Neural cell (in vitro differentiated cells): ENCODE measurements at regions not wholly inside any gene's neighbourhood (a gene's known extent, or its start where the extent isn't known, plus 50 kb on each side); places are given as distances from the start of the nearest gene placed in this dataset.

Experiments used
- CTCF ChIP-seq: fragments of 450-650 bp; IDR thresholded peaks from 2 replicates; pipeline ENCODE4 v1.5.1; 2014; ENCODE audit warnings: antibody characterized with exemption, mild to moderate bottlenecking, moderate library complexity; ENCODE audit not compliant: poor library complexity, severe bottlenecking
- EP300 ChIP-seq: fragments of 450-650 bp; conservative IDR thresholded peaks from 2 replicates; pipeline ENCODE4 v1.6.1; 2014; ENCODE audit warnings: antibody characterized with exemption, mild to moderate bottlenecking, moderate library complexity; ENCODE audit not compliant: poor library complexity, severe bottlenecking
- EZH2 ChIP-seq: fragments of 200-600, 300-800 bp; shearing (Covaris generic), sonication (generic); IDR thresholded peaks from 2 replicates; pipeline ENCODE4 v1.6.1; 2014; ENCODE audit warnings: antibody characterized with exemption, low read length, borderline replicate concordance, mild to moderate bottlenecking; ENCODE audit not compliant: insufficient read depth, poor library complexity, severe bottlenecking
- RAD21 ChIP-seq: fragments of 450-650 bp; conservative IDR thresholded peaks from 2 replicates; pipeline ENCODE4 v1.6.1; 2014; ENCODE audit warnings: antibody characterized with exemption, mild to moderate bottlenecking, moderate library complexity
- SMC3 ChIP-seq: fragments of 450-650 bp; conservative IDR thresholded peaks from 2 replicates; pipeline ENCODE4 v1.6.1; 2014; ENCODE audit warnings: antibody characterized with exemption, mild to moderate bottlenecking, moderate library complexity; ENCODE audit not compliant: poor library complexity
- TAF1 ChIP-seq: IDR thresholded peaks from 2 replicates; pipeline ENCODE4 v1.6.1; 2012; ENCODE audit warnings: low read depth

GRCh38 chr1:91584309-91584708 lies 83.7 kb downstream of the CDC7 start:
- TF ChIP-seq EZH2, result no peak
- TF ChIP-seq CTCF, result no peak
- no peak for TF ChIP-seq EP300
- TF ChIP-seq TAF1, result no peak
- no peak for TF ChIP-seq RAD21
- no peak for TF ChIP-seq SMC3
